H9 (cell line): ENCODE measurements at regions not wholly inside any gene's neighbourhood (a gene's known extent, or its start where the extent isn't known, plus 50 kb on each side); places are given as distances from the start of the nearest gene placed in this dataset.
"Not testable (repeated sequence)": the region's sequence is repeated elsewhere in the genome, so short reads cannot be mapped to it uniquely, and the experiment has no call there.

Experiments used
- DNase-seq: peaks from one replicate; pipeline ENCODE4 v3.0.0-alpha.2; 2017
- H2AFZ ChIP-seq: one replicate; pipeline ENCODE4 v1.6.1; 2013; ENCODE audit warnings: mild to moderate bottlenecking, low read length, control low read depth, moderate library complexity
- H2AK5ac ChIP-seq: 2 replicates; pipeline ENCODE4 v1.6.1; 2013; ENCODE audit warnings: low read length, control low read depth, mixed read lengths; ENCODE audit not compliant: insufficient read length
- H2BK120ac ChIP-seq: one replicate; pipeline ENCODE4 v1.6.1; 2013; ENCODE audit warnings: low read depth, mild to moderate bottlenecking, low read length, control low read depth, inconsistent platforms; ENCODE audit not compliant: poor library complexity, severe bottlenecking
- H2BK12ac ChIP-seq: 2 replicates; pipeline ENCODE4 v1.6.1; 2013; ENCODE audit warnings: low read length, control low read depth, mixed read lengths, low read depth; ENCODE audit not compliant: insufficient read length
- H2BK15ac ChIP-seq: 2 replicates; pipeline ENCODE4 v1.6.1; 2013; ENCODE audit warnings: low read depth, low read length, control low read depth
- H2BK20ac ChIP-seq: one replicate; pipeline ENCODE4 v1.6.1; 2013; ENCODE audit warnings: low read depth, mild to moderate bottlenecking, low read length, control low read depth, inconsistent platforms; ENCODE audit not compliant: poor library complexity, severe bottlenecking
- H2BK5ac ChIP-seq: 2 replicates; pipeline ENCODE4 v1.6.1; 2013; ENCODE audit warnings: low read length, control low read depth, mixed read lengths; ENCODE audit not compliant: insufficient read length
- H3K14ac ChIP-seq: 2 replicates; pipeline ENCODE4 v1.6.1; 2013; ENCODE audit warnings: low read length, control low read depth; ENCODE audit not compliant: insufficient read depth
- H3K18ac ChIP-seq: 2 replicates; pipeline ENCODE4 v1.6.1; 2013; ENCODE audit warnings: low read depth, mild to moderate bottlenecking, mixed read lengths, low read length, control low read depth; ENCODE audit not compliant: insufficient read length
- H3K23ac ChIP-seq: 2 replicates; pipeline ENCODE4 v1.6.1; 2013; ENCODE audit warnings: low read length, control low read depth, mixed read lengths, low read depth; ENCODE audit not compliant: insufficient read length
- H3K23me2 ChIP-seq: 2 replicates; pipeline ENCODE4 v1.6.1; 2013; ENCODE audit warnings: low read depth, mild to moderate bottlenecking, mixed read lengths, low read length, control low read depth; ENCODE audit not compliant: insufficient read length, poor library complexity, severe bottlenecking
- H3K27ac ChIP-seq: 2 replicates; pipeline ENCODE4 v1.5.1; 2013; ENCODE audit warnings: low read length, control low read depth, mixed read lengths, low read depth; ENCODE audit not compliant: insufficient read length
- H3K27me3 ChIP-seq: 2 replicates; pipeline ENCODE4 v1.6.1; 2013; ENCODE audit warnings: low read length, control low read depth, inconsistent platforms; ENCODE audit not compliant: insufficient read depth
- H3K4ac ChIP-seq: 2 replicates; pipeline ENCODE4 v1.6.1; 2013; ENCODE audit warnings: low read depth, mild to moderate bottlenecking, control low read depth, inconsistent platforms, low read length, moderate library complexity
- H3K4me1 ChIP-seq: 2 replicates; pipeline ENCODE4 v1.6.1; 2013; ENCODE audit warnings: low read length, control low read depth, inconsistent platforms; ENCODE audit not compliant: insufficient read depth
- H3K4me2 ChIP-seq: 2 replicates; pipeline ENCODE4 v1.6.1; 2013; ENCODE audit warnings: low read length, control low read depth, mixed read lengths; ENCODE audit not compliant: insufficient read length, insufficient read depth
- H3K56ac ChIP-seq: 2 replicates; pipeline ENCODE4 v1.6.1; 2013; ENCODE audit warnings: low read depth, mild to moderate bottlenecking, mixed read lengths, low read length, control low read depth; ENCODE audit not compliant: insufficient read length
- H3K79me1 ChIP-seq: 2 replicates; pipeline ENCODE4 v1.6.1; 2013; ENCODE audit warnings: low read depth, mild to moderate bottlenecking, moderate library complexity, low read length, control low read depth, inconsistent platforms; ENCODE audit not compliant: insufficient read depth, poor library complexity, severe bottlenecking
- H3K79me2 ChIP-seq: 2 replicates; pipeline ENCODE4 v1.6.1; 2013; ENCODE audit warnings: low read length, control low read depth, inconsistent platforms; ENCODE audit not compliant: insufficient read depth
- H3K9ac ChIP-seq: 2 replicates; pipeline ENCODE4 v1.6.1; 2013; ENCODE audit warnings: low read length, control low read depth, mixed read lengths; ENCODE audit not compliant: insufficient read length; ENCODE audit errors: extremely low read depth
- H3K9me3 ChIP-seq: one replicate; pipeline ENCODE4 v1.6.1; 2013; ENCODE audit warnings: low read depth, low read length, inconsistent platforms; ENCODE audit not compliant: control insufficient read depth
- H3T11ph ChIP-seq: one replicate; pipeline ENCODE4 v1.6.1; 2013; ENCODE audit warnings: mild to moderate bottlenecking, low read length, control low read depth, inconsistent platforms
- H4K20me1 ChIP-seq: one replicate; pipeline ENCODE4 v1.6.1; 2013; ENCODE audit not compliant: control insufficient read depth, insufficient read length, insufficient read depth
- H4K5ac ChIP-seq: 2 replicates; pipeline ENCODE4 v1.6.1; 2013; ENCODE audit warnings: low read depth, mild to moderate bottlenecking, mixed read lengths, low read length, control low read depth; ENCODE audit not compliant: insufficient read length
- H4K8ac ChIP-seq: replicated peaks from 2 replicates; pipeline ENCODE4 v1.6.1; 2013; ENCODE audit warnings: low read length, control low read depth, mixed read lengths, low read depth; ENCODE audit not compliant: insufficient read length
- H4K91ac ChIP-seq: 2 replicates; pipeline ENCODE4 v1.6.1; 2013; ENCODE audit warnings: low read depth, mild to moderate bottlenecking, moderate library complexity, mixed read lengths, low read length, control low read depth; ENCODE audit not compliant: insufficient read length
- H3K27ac Mint-ChIP-seq, 3 experiments: 2 replicates in 2 of 3; 3 replicates in 1 of 3; pipeline ENCODE4 v1.8.0; 2020 to 2021; ENCODE audit warnings: mixed read lengths in 3 of 3, mild to moderate bottlenecking in 1 of 3, moderate library complexity in 1 of 3
- H3K27me3 Mint-ChIP-seq: 2 replicates; pipeline ENCODE4 v1.8.0; 2021; ENCODE audit warnings: low read depth, mild to moderate bottlenecking, moderate library complexity, mixed read lengths
- H3K36me3 Mint-ChIP-seq, 3 experiments: 2 replicates in 2 of 3; 3 replicates in 1 of 3; pipeline ENCODE4 v1.8.0; 2020 to 2021; ENCODE audit warnings: low read depth in 3 of 3, mixed read lengths in 3 of 3; ENCODE audit not compliant: insufficient read depth in 1 of 3
- H3K4me1 Mint-ChIP-seq, 2 experiments: 2 replicates each; pipeline ENCODE4 v1.8.0; 2020; ENCODE audit warnings: mixed read lengths in 2 of 2
- H3K4me3 Mint-ChIP-seq, 2 experiments: 2 replicates in 1 of 2; 3 replicates in 1 of 2; pipeline ENCODE4 v1.8.0; 2020 to 2021; ENCODE audit warnings: mild to moderate bottlenecking in 2 of 2, mixed read lengths in 2 of 2, moderate library complexity in 1 of 2
- H3K9me3 Mint-ChIP-seq, 2 experiments: 2 replicates in 1 of 2; 3 replicates in 1 of 2; pipeline ENCODE4 v1.8.0; 2020; ENCODE audit warnings: mild to moderate bottlenecking in 2 of 2, mixed read lengths in 2 of 2, moderate library complexity in 1 of 2
- WGBS: extraction: QIAGEN DNeasy Blood & Tissue Kit; methylation state at CpG from one replicate; pipeline ENCODE4 v1.1.7; 2013; ENCODE audit warnings: missing lambda C conversion rate, low lambda C conversion rate, mixed read lengths; ENCODE audit not compliant: insufficient read length; ENCODE audit errors: extremely low coverage; 5-methylcytosine and 5-hydroxymethylcytosine counted together

GRCh38 chr1:120641014-120641302 is 82.8 kb upstream of the NBPF26 start:
- not testable (repeated sequence) for H3K9me3 Mint-ChIP-seq, H3K27me3 Mint-ChIP-seq, H2BK120ac ChIP-seq, H3K9me3 ChIP-seq, H3T11ph ChIP-seq, H4K91ac ChIP-seq, H3K23me2 ChIP-seq, H2BK20ac ChIP-seq, H4K20me1 ChIP-seq, H3K4me1 Mint-ChIP-seq, H3K4me1 ChIP-seq, H3K4me2 ChIP-seq, H3K4me3 Mint-ChIP-seq, H3K9ac ChIP-seq, H4K8ac ChIP-seq, H3K27ac Mint-ChIP-seq, H3K79me1 ChIP-seq, H4K5ac ChIP-seq, H3K56ac ChIP-seq, H3K79me2 ChIP-seq, H2AFZ ChIP-seq, H3K27me3 ChIP-seq, DNase-seq, H2BK5ac ChIP-seq, H3K36me3 Mint-ChIP-seq, H2BK15ac ChIP-seq, H3K18ac ChIP-seq, H3K4ac ChIP-seq, H3K27ac ChIP-seq, H3K23ac ChIP-seq, H2BK12ac ChIP-seq, H3K14ac ChIP-seq, H2AK5ac ChIP-seq
- no CpG with 5 or more reads among the region's 3 CpGs for WGBS

- not testable (repeated sequence) for H3K36me3 Mint-ChIP-seq, H3K4me1 Mint-ChIP-seq, H3K9ac ChIP-seq, H3K4me1 ChIP-seq, H3K18ac ChIP-seq, H3K23me2 ChIP-seq, H3K27ac ChIP-seq, H3K23ac ChIP-seq, H3K4me2 ChIP-seq, H4K8ac ChIP-seq, H2AK5ac ChIP-seq, H3K14ac ChIP-seq, H3K79me2 ChIP-seq, H4K20me1 ChIP-seq, H2BK12ac ChIP-seq, H2BK120ac ChIP-seq, H4K91ac ChIP-seq, H3K27me3 ChIP-seq, H3K9me3 ChIP-seq, H3K4ac ChIP-seq, DNase-seq, H3K4me3 Mint-ChIP-seq, H3T11ph ChIP-seq, H3K27me3 Mint-ChIP-seq, H2BK15ac ChIP-seq, H3K56ac ChIP-seq, H2BK20ac ChIP-seq, H3K27ac Mint-ChIP-seq, H2AFZ ChIP-seq, H3K79me1 ChIP-seq, H4K5ac ChIP-seq, H3K9me3 Mint-ChIP-seq, H2BK5ac ChIP-seq
- no CpG with 5 or more reads among the region's 2 CpGs for WGBS
These were observed 76.6 kb upstream of the NBPF26 start for GRCh38 chr1:120647182-120647581.
